ENCODE measurements at regions not wholly inside any gene's neighbourhood (a gene's known extent, or its start where the extent isn't known, plus 50 kb on each side); places are given as distances from the start of the nearest gene placed in this dataset.

DNA sequence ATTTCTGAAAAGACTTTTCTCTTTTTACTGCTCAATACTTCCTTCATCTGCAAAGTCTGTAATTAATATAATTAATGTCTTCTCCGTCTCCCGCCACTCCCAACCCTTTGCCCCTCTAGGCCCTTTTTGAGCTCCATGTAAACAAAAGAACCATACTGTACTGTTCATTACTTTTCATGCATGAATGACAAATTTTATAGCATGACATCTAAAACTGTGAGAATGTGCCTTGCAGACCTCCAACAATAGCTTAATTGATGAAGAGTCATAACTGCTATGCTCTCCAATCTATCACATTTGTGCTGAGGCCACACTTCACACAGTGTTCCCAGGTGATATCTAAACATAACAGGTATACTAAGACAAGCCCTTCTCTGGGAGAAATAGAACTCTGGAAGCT lies 1122.7 kb upstream of the ATXN7L3B start:
- no peak for TF ChIP-seq ZFX (IDR thresholded peaks at IDR 0.05; ENCODE audit: borderline replicate concordance)
- TF ChIP-seq, protein P1, sequence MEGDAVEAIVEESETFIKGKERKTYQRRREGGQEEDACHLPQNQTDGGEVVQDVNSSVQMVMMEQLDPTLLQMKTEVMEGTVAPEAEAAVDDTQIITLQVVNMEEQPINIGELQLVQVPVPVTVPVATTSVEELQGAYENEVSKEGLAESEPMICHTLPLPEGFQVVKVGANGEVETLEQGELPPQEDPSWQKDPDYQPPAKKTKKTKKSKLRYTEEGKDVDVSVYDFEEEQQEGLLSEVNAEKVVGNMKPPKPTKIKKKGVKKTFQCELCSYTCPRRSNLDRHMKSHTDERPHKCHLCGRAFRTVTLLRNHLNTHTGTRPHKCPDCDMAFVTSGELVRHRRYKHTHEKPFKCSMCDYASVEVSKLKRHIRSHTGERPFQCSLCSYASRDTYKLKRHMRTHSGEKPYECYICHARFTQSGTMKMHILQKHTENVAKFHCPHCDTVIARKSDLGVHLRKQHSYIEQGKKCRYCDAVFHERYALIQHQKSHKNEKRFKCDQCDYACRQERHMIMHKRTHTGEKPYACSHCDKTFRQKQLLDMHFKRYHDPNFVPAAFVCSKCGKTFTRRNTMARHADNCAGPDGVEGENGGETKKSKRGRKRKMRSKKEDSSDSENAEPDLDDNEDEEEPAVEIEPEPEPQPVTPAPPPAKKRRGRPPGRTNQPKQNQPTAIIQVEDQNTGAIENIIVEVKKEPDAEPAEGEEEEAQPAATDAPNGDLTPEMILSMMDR (IDR thresholded peaks at IDR 0.05) = no peak
- no peak overlapping the region for H3K27ac ChIP-seq

DNA sequence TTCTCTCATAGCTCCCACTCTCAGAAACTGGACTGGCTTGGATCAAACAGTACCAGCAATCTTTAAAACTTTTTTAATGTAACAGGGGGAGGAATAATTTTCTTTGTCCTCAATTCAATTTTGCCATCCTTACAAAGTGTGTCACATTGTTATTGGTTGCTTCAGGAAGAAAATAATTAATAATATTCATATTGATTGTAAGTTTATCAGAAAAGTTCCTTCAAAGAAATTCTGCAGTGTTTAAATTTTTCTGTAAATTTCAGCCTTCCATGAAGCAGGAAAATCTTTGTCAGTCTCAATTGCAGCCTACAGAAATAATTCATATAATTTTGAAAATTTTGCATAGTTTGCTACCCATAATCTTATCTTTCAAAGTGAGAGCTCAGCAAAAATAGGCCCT lies 1119.1 kb upstream of the ATXN7L3B start:
- H3K27ac ChIP-seq = no peak overlapping the region
- TF ChIP-seq ZFX (IDR thresholded peaks at IDR 0.05; ENCODE audit: borderline replicate concordance) = no peak
- TF ChIP-seq, protein P1 (IDR thresholded peaks at IDR 0.05) = no peak

DNA sequence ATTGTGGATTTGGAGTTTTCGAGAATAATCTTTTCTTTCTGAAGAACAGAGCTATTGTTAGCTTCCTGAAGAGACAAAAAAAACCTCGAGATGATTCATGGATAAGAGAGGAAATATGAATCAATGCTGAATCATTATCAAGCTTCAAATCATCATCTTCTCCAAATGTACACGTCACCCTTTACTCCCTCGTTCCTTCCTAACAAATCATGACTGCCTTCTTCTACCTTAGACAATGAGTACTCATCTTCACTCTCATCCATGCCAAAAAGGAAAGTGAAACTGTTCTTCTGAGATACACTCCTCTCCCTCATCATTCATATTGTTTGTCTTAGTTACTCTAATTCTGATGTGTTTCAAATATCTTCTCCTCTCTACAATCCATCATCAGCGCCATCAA lies 1115.8 kb upstream of the ATXN7L3B start:
- no peak overlapping the region for H3K27ac ChIP-seq
- TF ChIP-seq, protein P1 (IDR thresholded peaks at IDR 0.05) = no peak
- TF ChIP-seq ZFX (IDR thresholded peaks at IDR 0.05; ENCODE audit: borderline replicate concordance) = no peak

DNA sequence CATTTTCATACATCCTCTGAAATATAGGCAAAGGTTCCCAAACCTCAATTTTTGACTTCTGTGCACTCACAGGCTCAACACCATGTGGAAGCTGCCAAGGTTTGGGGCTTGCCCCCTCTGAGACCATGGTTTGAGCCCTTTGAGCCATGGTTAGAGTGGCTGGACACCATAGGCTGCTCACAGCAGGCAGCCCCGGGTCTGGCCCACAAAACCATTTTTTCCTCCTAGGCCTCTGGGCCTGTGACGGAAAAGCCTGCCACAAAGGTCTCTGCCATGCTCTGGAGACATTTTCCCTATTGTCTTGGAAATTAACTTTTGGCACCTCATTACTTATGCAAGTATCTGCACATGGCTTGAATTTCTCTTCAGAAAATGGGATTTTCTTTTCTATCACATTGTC lies 1113.2 kb upstream of the ATXN7L3B start:
- TF ChIP-seq ZFX (IDR thresholded peaks at IDR 0.05; ENCODE audit: borderline replicate concordance) = no peak
- TF ChIP-seq, protein P1 (IDR thresholded peaks at IDR 0.05) = no peak
- H3K27ac ChIP-seq = no peak overlapping the region

DNA sequence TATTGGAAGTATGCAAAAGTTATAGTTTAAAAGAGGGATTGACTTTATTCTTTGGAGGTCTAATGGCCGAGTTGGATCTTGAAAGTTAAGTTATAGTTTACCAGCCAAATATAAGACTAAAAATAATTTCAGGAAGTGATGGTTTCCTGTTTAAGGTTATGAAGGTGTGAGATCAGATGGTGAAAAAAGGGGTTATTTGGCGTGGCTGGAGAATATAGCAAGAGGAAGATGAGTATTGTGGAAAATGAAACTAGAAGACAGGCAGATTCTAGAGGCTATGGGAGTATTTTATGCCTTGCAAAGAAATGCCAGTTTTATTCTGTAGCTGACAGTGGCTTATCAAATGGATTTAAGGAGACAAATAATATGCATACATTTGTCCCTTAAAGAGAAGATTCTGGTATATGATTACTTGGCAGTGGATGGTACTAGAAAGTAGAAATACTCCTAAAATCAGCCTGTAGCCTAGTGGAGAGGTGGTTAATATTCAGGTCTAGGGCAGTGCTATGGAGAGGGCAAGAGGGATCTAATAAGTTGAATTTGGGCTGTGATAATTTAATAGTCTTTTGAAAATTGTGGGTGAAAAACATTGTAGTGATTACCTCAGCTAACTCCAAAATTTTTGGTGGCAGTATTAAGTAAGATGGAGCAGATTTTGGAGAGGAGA lies 1091.8 kb upstream of the ATXN7L3B start:
- no peak overlapping the region for H3K27ac ChIP-seq
- TF ChIP-seq, protein P1 (IDR thresholded peaks at IDR 0.05) = no peak
- TF ChIP-seq ZFX (IDR thresholded peaks at IDR 0.05; ENCODE audit: borderline replicate concordance) = no peak

DNA sequence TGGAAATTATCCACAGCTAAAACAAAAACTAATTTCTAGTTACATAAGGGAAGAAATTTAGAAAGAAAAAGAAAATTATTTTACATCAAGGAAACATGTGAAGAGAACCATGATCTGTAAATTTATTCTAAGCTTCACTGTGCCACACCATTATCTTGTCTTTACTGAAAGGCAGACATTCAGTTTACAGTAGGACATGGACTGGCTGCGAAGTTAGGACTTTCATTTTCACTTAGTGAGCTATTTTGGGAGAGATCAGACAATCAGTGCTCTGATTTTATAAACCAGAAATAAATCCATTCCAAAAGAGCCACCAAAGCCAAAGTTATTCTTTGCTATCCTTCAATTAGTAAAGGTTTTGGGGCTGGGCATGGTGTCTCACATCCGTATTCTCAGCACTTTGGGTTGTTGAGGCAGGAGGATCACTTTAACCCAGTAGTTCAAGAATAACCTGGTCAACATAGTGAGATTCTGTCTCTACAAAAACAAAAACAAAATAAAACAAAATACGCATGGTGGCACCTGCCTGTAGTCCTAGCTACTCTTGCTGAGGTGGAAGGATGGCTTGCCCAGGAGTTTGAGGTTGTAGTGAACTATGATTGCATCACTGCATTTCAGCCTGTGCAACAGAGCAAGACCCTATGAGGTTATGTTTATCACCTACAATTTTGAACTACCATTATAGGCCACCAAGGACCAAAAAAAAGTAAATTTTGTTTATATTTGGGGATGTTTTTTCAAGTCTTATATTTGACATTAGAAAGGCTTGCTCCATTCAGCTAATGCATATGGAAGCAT lies 1084.8 kb upstream of the ATXN7L3B start:
- H3K27ac ChIP-seq = no peak overlapping the region
- TF ChIP-seq ZFX (IDR thresholded peaks at IDR 0.05; ENCODE audit: borderline replicate concordance) = no peak
- TF ChIP-seq, protein P1 (IDR thresholded peaks at IDR 0.05) = no peak

DNA sequence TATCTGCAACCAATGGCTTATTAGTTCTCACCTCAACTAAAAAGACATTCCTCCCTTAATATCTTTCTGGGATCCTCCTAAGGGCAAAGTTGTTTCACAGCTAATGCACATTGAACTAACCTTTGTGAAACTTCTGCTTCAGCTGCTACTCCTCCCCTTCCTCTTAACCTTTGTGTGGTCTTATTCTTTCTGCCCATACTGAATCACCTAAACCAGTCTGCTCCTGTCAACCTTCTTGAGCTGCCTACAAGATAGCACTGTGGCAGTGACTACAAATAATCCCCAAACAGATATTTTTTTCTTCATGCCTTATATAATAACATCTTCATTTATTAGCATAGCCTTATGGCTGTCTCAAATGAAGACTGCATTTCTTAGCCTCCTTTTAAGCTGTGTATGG lies 1077.4 kb upstream of the ATXN7L3B start:
- no peak for TF ChIP-seq ZFX (IDR thresholded peaks at IDR 0.05; ENCODE audit: borderline replicate concordance)
- H3K27ac ChIP-seq = no peak overlapping the region
